Cardiac fibroblast (primary cell): ENCODE measurements at regions not wholly inside any gene's neighbourhood (a gene's known extent, or its start where the extent isn't known, plus 50 kb on each side); places are given as distances from the start of the nearest gene placed in this dataset.

ENCODE experiments used
- DNase-seq, 2 donors: peaks; one replicate each; pipeline versions ENCODE4 v3.0.0 to v3.0.0-alpha.2; 2010; ENCODE audit warnings: low read depth in 2 of 2
- H3K4me3 ChIP-seq, 2 donors: replicated peaks in 1 of 2; 1 replicate in 1 of 2; 2 replicates in 1 of 2; pipeline ENCODE4 v1.5.1; 2011; ENCODE audit warnings: low read depth in 2 of 2, low read length in 2 of 2, mild to moderate bottlenecking in 2 of 2, moderate library complexity in 1 of 2
- TF ChIP-seq, protein P1 (sequence below): IDR thresholded peaks from one replicate; pipeline ENCODE4 v1.5.1; 2011; ENCODE audit warnings: low read depth, mild to moderate bottlenecking, low read length, inconsistent platforms

DNA sequence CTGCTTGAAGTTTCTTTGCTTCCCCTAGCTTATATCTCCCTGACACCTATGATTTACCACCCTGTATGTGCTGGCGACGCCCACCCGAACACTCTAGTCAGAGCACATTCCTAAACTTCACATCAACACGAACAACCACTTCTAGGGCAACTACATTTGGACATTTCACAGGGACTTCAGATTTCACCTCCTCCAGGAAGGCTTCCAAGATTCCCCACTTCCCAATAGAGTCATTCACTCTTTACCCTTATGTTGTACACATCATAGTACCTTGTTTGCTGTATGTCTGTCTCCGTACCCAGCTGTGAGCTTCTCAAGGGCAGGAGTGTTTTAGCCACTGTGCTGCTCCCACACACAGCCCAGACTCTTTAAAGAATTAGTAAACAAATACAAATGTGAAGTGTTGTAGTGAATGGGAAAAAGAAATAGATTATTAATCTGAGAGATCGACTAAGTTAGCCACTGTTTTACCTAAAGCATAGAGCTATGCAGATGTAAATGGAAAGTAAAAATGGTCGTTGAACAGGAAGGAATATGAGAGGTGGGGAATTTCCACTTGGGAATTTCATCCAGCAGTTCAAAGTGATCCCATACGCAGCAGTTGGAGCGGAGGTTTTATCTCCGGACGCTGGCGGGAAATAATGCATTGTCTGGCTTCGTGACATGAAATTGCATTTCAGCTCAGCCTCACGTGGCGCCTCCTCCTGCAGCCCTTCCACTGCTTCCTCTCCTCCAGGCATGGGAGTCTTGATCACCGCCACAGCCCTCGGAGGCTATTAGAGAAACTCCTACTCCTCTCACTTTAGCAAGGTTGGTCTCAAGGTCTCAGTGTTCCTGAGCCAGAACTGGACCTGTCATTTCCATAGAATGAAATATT, 233.4 kb upstream of the COPS8 start:
- H3K4me3 ChIP-seq, result no peak overlapping the region
- peak in 1 of 2 donors; percentile 53 for DNase-seq
- TF ChIP-seq, protein P1, sequence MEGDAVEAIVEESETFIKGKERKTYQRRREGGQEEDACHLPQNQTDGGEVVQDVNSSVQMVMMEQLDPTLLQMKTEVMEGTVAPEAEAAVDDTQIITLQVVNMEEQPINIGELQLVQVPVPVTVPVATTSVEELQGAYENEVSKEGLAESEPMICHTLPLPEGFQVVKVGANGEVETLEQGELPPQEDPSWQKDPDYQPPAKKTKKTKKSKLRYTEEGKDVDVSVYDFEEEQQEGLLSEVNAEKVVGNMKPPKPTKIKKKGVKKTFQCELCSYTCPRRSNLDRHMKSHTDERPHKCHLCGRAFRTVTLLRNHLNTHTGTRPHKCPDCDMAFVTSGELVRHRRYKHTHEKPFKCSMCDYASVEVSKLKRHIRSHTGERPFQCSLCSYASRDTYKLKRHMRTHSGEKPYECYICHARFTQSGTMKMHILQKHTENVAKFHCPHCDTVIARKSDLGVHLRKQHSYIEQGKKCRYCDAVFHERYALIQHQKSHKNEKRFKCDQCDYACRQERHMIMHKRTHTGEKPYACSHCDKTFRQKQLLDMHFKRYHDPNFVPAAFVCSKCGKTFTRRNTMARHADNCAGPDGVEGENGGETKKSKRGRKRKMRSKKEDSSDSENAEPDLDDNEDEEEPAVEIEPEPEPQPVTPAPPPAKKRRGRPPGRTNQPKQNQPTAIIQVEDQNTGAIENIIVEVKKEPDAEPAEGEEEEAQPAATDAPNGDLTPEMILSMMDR, result no peak

DNA sequence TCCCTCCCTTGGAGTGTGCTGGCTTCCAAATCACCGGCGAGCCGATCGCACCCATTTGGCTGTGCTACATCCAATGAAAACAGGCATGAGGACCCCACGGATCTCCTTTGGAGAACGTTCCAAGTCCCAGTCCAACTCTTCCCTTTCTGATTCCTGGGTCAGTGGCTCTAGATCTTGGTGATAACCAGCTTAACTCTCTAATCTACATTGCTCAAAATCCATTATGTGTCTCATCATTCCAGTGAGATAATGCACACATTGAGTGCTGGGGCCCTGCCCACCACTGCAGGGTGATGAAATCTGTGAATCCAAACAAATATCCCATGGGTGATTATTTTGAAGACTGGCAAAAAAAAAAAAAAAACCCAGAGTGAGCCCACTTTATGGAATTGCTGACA, 232.7 kb upstream of the COPS8 start:
- no peak for DNase-seq
- TF ChIP-seq, protein P1, result no peak
- H3K4me3 ChIP-seq, result no peak overlapping the region

DNA sequence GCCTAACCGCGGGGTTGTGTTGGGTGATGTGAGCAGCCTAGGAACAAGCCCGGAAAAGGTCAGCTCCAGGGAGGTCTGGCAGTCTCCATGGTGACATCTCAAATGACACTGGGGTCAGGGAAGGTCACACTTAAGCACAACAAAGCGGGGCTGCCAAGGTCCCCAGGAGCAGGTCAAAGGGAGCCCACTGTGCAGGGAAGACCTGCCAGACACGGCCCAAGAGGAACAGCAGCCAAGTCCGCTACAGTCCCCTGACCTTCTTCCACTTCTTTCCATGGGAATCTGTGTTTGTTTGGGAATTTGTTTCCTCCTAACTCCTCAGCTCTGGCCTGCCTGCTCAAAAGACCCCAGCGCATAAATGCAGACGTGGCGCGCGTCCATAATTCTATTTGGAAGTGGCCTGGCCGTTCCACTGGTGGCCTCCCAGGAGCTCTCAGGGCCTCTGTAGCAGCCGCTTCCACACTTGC, 232.1 kb upstream of the COPS8 start:
- DNase-seq, result no peak
- TF ChIP-seq, protein P1, result no peak
- H3K4me3 ChIP-seq, result no peak overlapping the region

DNA sequence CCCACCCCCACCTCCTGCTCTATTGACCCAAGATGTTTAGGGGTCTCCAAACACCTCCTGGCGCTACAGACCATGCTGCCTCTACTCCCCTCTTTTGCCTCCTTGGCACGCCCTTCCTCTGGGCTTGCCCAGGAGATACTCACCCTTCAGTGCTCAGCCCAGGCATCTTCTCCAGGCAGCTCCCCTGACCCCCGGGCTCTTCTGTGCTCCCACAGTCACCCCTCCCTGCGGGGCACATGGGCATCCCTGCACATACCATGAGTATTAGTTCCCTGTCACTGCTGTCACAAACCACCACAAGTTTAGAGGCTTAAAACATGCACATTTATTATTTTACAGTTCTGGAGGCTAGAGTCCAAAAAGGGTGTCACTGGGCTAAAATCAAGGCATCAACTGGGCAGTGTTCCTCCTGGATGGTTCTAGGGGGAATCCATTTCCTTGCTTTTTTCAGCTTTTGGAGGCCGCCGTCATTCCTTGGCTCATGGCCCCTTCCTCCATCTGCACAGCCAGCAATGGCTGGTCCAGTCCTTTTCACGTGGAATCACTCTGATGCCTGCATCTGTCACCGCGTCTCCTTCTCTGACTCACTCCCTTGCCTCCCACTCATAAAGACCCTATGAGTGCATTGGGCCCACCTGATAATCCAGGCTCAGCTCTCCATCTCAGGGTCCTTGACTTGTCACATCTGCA, 230.4 kb upstream of the COPS8 start:
- DNase-seq, result no peak
- H3K4me3 ChIP-seq, result no peak overlapping the region
- TF ChIP-seq, protein P1, result no peak

GRCh38 chr2:236855866-236856847, 229.5 kb upstream of the COPS8 start:
- H3K4me3 ChIP-seq, result no peak overlapping the region
- TF ChIP-seq, protein P1, result no peak
- DNase-seq, result no peak

DNA sequence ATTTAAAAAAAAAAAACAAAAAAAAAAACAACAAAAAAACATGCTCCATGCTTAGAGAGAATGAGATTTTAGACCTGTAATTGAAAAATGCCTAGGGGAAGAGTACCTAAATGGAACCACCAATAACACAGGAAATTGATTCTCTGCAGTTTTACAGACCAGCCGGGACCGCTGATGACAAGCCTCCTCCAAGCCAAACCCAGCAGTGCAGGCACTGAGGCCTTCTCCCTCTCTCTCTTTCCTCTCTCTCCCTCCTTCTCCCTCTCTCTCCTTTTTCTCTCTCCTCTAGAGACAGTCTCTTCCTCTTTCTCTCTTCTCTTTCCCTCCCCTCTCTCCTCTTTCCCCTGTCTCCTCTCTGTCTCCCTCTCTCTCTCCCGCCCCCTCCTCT, 228.8 kb upstream of the COPS8 start:
- H3K4me3 ChIP-seq, result no peak overlapping the region
- DNase-seq, result no peak
- TF ChIP-seq, protein P1, result no peak
